ENCODE measurements at regions not wholly inside any gene's neighbourhood (a gene's known extent, or its start where the extent isn't known, plus 50 kb on each side); places are given as distances from the start of the nearest gene placed in this dataset.

DNA sequence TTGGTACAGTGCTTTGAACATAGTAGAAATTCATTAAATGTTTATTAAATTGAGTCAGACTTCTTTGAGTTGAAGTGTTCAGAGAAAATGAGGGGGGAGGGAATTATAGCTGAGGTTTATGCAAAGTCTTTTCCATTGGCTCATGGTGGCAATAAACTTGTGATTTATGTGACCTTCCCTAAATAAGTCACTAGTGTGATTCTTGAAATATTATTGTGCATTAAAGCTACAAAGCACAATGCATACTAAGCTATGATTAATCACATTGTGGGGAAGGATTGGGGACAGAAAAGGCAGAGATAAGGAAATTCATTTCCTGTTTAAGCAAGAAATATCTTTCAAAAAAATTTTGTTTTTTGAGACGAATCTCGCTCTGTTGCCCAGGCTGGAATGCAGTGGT, 877.5 kb downstream of the TFAP2A start:
- Histone ChIP-seq H3K27ac (ENCODE audit: low read depth, low read length) (no peak overlapping the region), H3K36me3 (ENCODE audit: insufficient read depth, low read length) (no peaks in the 10 kb centered on the region)

DNA sequence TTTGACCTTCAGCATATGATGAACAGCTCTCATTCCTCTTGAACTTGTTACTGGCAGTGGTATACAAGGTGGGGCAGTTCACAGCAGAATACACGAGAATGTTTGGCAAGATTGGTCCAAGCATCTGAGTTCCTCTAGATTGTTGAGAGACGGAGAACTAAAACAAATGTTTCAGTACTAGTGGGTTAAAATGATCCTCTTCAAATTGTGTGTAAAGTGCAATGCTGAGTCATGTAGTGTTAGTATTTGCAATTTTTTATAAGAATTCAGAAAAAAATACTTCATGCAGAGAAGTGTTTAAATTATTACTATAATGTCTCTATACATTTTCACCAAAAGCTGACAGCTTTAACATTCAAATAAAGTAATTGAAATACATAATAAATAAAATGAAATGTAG, 879.8 kb downstream of the TFAP2A start:
- H3K79me2 ChIP-seq (ENCODE audit: control insufficient read depth, insufficient read depth, low read length, unreplicated experiment): no peaks in the 10 kb centered on the region
- no peak overlapping the region for H2AFZ ChIP-seq (ENCODE audit: low read length, unreplicated experiment)
- no peaks in the 10 kb centered on the region for H3K36me3 ChIP-seq (ENCODE audit: insufficient read depth, low read length)
- H3K27me3 ChIP-seq (ENCODE audit: insufficient read depth, low read length): no peaks in the 10 kb centered on the region
- H3K4me3 ChIP-seq (ENCODE audit: low read depth, low read length): no peak overlapping the region
- H3K4me1 ChIP-seq (ENCODE audit: control insufficient read depth, insufficient read depth, low read length, unreplicated experiment): no peaks in the 10 kb centered on the region
- H3K27ac ChIP-seq (ENCODE audit: low read depth, low read length): no peak overlapping the region

More for the DNA sequence above, 877.5 kb downstream of the TFAP2A start:
- H2AFZ ChIP-seq (ENCODE audit: low read length, unreplicated experiment): no peak overlapping the region
- H3K27me3 ChIP-seq (ENCODE audit: insufficient read depth, low read length): 0 out of 2 replicates have a peak, but pooled peaks cover 3% of the 10 kb centered on the region
- H3K4me1 ChIP-seq (ENCODE audit: control insufficient read depth, insufficient read depth, low read length, unreplicated experiment): no peaks in the 10 kb centered on the region
- no peaks in the 10 kb centered on the region for H3K79me2 ChIP-seq (ENCODE audit: control insufficient read depth, insufficient read depth, low read length, unreplicated experiment)
- no peak overlapping the region for H3K4me3 ChIP-seq (ENCODE audit: low read depth, low read length)

GRCh38 chr6:9532621-9533557, 882.0 kb downstream of the TFAP2A start:
- H3K27me3 ChIP-seq (ENCODE audit: insufficient read depth, low read length): no peaks in the 10 kb centered on the region
- no peaks in the 10 kb centered on the region for H3K4me1 ChIP-seq (ENCODE audit: control insufficient read depth, insufficient read depth, low read length, unreplicated experiment)
- H3K36me3 ChIP-seq (ENCODE audit: insufficient read depth, low read length): no peaks in the 10 kb centered on the region
- no peak overlapping the region for H3K27ac ChIP-seq (ENCODE audit: low read depth, low read length)
- no peak overlapping the region for H2AFZ ChIP-seq (ENCODE audit: low read length, unreplicated experiment)
- no peaks in the 10 kb centered on the region for H3K79me2 ChIP-seq (ENCODE audit: control insufficient read depth, insufficient read depth, low read length, unreplicated experiment)
- H3K4me3 ChIP-seq (ENCODE audit: low read depth, low read length): no peak overlapping the region

GRCh38 chr6:9527679-9528286, 887.1 kb downstream of the TFAP2A start:
- Histone ChIP-seq H3K79me2 (ENCODE audit: control insufficient read depth, insufficient read depth, low read length, unreplicated experiment) (no peaks in the 10 kb centered on the region), H3K27me3 (ENCODE audit: insufficient read depth, low read length) (no peaks in the 10 kb centered on the region), H3K4me3 (ENCODE audit: low read depth, low read length) (no peak overlapping the region), H2AFZ (ENCODE audit: low read length, unreplicated experiment) (no peak overlapping the region), H3K36me3 (ENCODE audit: insufficient read depth, low read length) (no peaks in the 10 kb centered on the region), H3K27ac (ENCODE audit: low read depth, low read length) (no peak overlapping the region), H3K4me1 (ENCODE audit: control insufficient read depth, insufficient read depth, low read length, unreplicated experiment) (peaks cover 10% of the 10 kb centered on the region)

DNA sequence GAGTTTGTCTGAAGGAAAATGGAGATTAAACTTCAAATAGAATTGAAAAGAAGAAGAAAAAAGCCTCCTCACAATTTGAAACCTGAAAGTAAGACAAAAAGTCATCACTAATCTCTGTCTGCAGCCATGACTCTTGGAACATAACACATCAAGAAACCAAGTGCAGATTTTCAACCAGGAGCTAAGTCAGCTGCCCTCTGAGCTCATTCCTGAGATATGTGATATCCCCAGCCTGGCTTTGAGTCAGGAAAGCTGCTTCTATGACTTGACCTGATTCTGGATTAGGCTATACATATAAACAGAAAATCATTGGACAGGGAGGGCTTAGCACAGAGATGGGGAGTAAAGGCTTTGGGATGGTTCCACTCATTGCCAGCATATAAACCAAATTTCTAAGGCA, 891.4 kb downstream of the TFAP2A start:
- no peak overlapping the region for H3K27ac ChIP-seq (ENCODE audit: low read depth, low read length)

DNA sequence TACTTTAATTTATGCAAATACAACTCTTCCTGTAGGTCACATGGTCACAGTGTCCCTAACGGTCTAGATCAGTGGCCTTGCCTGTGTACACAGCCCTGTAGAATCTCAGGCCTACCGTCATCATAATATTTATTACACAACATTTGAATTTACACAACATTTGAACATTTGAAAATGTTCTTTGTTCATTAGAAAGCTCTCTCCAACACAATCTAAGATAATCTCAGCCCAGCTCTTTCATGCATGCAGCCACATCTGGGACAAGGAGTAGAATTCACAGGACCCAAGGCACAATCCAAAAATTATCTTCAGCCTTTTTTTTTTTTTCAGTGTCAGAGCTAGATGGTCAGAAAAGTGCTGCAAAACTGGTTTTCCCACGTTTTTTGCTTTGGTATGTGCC, 892.8 kb downstream of the TFAP2A start:
- Histone ChIP-seq H3K27me3 (ENCODE audit: insufficient read depth, low read length) (no peaks in the 10 kb centered on the region), H3K79me2 (ENCODE audit: control insufficient read depth, insufficient read depth, low read length, unreplicated experiment) (no peaks in the 10 kb centered on the region), H3K36me3 (ENCODE audit: insufficient read depth, low read length) (no peaks in the 10 kb centered on the region), H3K4me3 (ENCODE audit: low read depth, low read length) (no peak overlapping the region), H2AFZ (ENCODE audit: low read length, unreplicated experiment) (no peak overlapping the region), H3K27ac (ENCODE audit: low read depth, low read length) (no peak overlapping the region), H3K4me1 (ENCODE audit: control insufficient read depth, insufficient read depth, low read length, unreplicated experiment) (peaks cover 32% of the 10 kb centered on the region)

More for the DNA sequence above, 891.4 kb downstream of the TFAP2A start:
- Histone ChIP-seq H3K4me3 (ENCODE audit: low read depth, low read length) (no peak overlapping the region), H3K4me1 (ENCODE audit: control insufficient read depth, insufficient read depth, low read length, unreplicated experiment) (peaks cover 32% of the 10 kb centered on the region), H3K36me3 (ENCODE audit: insufficient read depth, low read length) (no peaks in the 10 kb centered on the region), H3K79me2 (ENCODE audit: control insufficient read depth, insufficient read depth, low read length, unreplicated experiment) (no peaks in the 10 kb centered on the region), H3K27me3 (ENCODE audit: insufficient read depth, low read length) (no peaks in the 10 kb centered on the region), H2AFZ (ENCODE audit: low read length, unreplicated experiment) (peak overlapping the region; percentile 63)

- Histone ChIP-seq H3K4me3 (ENCODE audit: low read depth, low read length) (peak overlapping the region; percentile 13; the same call in 1 of the 2 replicates), H3K27me3 (ENCODE audit: insufficient read depth, low read length) (no peaks in the 10 kb centered on the region), H2AFZ (ENCODE audit: low read length, unreplicated experiment) (peak overlapping the region; percentile 24), H3K27ac (ENCODE audit: low read depth, low read length) (peak overlapping the region; percentile 70), H3K36me3 (ENCODE audit: insufficient read depth, low read length) (no peaks in the 10 kb centered on the region), H3K4me1 (ENCODE audit: control insufficient read depth, insufficient read depth, low read length, unreplicated experiment) (peaks cover 39% of the 10 kb centered on the region), H3K79me2 (ENCODE audit: control insufficient read depth, insufficient read depth, low read length, unreplicated experiment) (no peaks in the 10 kb centered on the region)
These were observed 893.7 kb downstream of the TFAP2A start for GRCh38 chr6:9521152-9521530.

GRCh38 chr6:9520417-9521151, 894.3 kb downstream of the TFAP2A start:
- Histone ChIP-seq H3K27ac (ENCODE audit: low read depth, low read length) (peak overlapping the region; percentile 70), H2AFZ (ENCODE audit: low read length, unreplicated experiment) (peak overlapping the region; percentile 24), H3K4me1 (ENCODE audit: control insufficient read depth, insufficient read depth, low read length, unreplicated experiment) (peaks cover 44% of the 10 kb centered on the region), H3K4me3 (ENCODE audit: low read depth, low read length) (peak overlapping the region; percentile 13; the same call in 1 of the 2 replicates), H3K27me3 (ENCODE audit: insufficient read depth, low read length) (no peaks in the 10 kb centered on the region), H3K79me2 (ENCODE audit: control insufficient read depth, insufficient read depth, low read length, unreplicated experiment) (no peaks in the 10 kb centered on the region), H3K36me3 (ENCODE audit: insufficient read depth, low read length) (no peaks in the 10 kb centered on the region)

DNA sequence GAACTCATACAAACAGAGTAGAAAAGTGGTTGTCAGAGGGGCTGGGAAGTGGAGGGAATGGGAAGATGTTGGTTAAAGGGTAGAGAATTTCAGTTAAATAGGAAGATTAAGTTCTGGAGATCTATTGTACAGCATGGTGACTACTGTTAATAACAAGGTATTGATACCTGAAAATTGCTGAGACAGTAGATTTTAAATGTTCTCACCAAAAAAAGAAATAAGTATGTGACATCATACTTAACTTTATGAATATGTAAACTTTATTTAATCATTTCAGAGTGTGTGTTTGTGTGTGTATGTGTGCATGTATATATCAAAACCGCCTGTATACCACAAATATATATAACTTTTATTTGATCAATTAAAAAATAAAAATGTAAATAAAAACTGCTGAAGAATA, 896.4 kb downstream of the TFAP2A start:
- no peaks in the 10 kb centered on the region for H3K79me2 ChIP-seq (ENCODE audit: control insufficient read depth, insufficient read depth, low read length, unreplicated experiment)
- no peaks in the 10 kb centered on the region for H3K27me3 ChIP-seq (ENCODE audit: insufficient read depth, low read length)
- no peak overlapping the region for H3K4me3 ChIP-seq (ENCODE audit: low read depth, low read length)
- H2AFZ ChIP-seq (ENCODE audit: low read length, unreplicated experiment): no peak overlapping the region
- peaks cover 41% of the 10 kb centered on the region for H3K4me1 ChIP-seq (ENCODE audit: control insufficient read depth, insufficient read depth, low read length, unreplicated experiment)
- H3K36me3 ChIP-seq (ENCODE audit: insufficient read depth, low read length): no peaks in the 10 kb centered on the region
- H3K27ac ChIP-seq (ENCODE audit: low read depth, low read length): no peak overlapping the region

DNA sequence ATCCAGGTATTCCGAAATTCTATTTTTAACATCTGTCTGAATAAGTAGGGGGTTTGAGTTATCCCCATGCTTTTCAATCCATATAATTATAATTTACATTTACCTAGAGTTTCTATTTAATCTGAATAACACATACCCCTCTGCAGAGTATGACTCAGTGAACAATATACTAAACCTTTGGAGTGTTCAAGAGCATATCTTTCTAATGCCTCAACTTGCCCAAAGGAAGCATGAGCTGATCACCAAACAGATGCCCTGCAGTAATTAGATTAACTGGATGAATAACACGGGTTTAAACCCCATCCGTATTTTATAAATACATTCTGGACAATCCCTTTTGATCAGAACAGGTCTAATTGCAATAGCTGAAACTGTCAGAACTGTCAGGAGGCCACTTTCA, 897.1 kb downstream of the TFAP2A start:
- H2AFZ ChIP-seq (ENCODE audit: low read length, unreplicated experiment): no peak overlapping the region
- peaks cover 35% of the 10 kb centered on the region for H3K4me1 ChIP-seq (ENCODE audit: control insufficient read depth, insufficient read depth, low read length, unreplicated experiment)
- H3K27me3 ChIP-seq (ENCODE audit: insufficient read depth, low read length): no peaks in the 10 kb centered on the region

More for the DNA sequence above, 897.1 kb downstream of the TFAP2A start:
- Histone ChIP-seq H3K79me2 (ENCODE audit: control insufficient read depth, insufficient read depth, low read length, unreplicated experiment) (no peaks in the 10 kb centered on the region), H3K4me3 (ENCODE audit: low read depth, low read length) (no peak overlapping the region), H3K27ac (ENCODE audit: low read depth, low read length) (no peak overlapping the region), H3K36me3 (ENCODE audit: insufficient read depth, low read length) (no peaks in the 10 kb centered on the region)

Measured in ACC112 (cell line).